HG02798 (cell line): ENCODE measurements at regions not wholly inside any gene's neighbourhood (a gene's known extent, or its start where the extent isn't known, plus 50 kb on each side); places are given as distances from the start of the nearest gene placed in this dataset.
A peak's percentile ranks its signal among the peaks of the same experiment; 100 is the strongest.

Experiments
- ATAC-seq: cut with Tn5 transposase; IDR thresholded peaks from one replicate; pipeline ENCODE4 v1.9.1; 2021; ENCODE audit warnings: mild to moderate bottlenecking; ENCODE audit not compliant: unreplicated experiment, poor library complexity

GRCh38 chr16:85989863-85990643, 91.1 kb downstream of the IRF8 start:
- no peak for ATAC-seq

GRCh38 chr16:85990861-85991301, 91.9 kb downstream of the IRF8 start:
- ATAC-seq = no peak

GRCh38 chr16:85991425-85991824, 92.5 kb downstream of the IRF8 start:
- no peak for ATAC-seq

- ATAC-seq = no peak
Observed at GRCh38 chr16:85991856-85992255, 92.9 kb downstream of the IRF8 start.

GRCh38 chr16:85992359-85992758, 93.4 kb downstream of the IRF8 start:
- no peak for ATAC-seq

GRCh38 chr16:85992779-85993178, 93.8 kb downstream of the IRF8 start:
- no peak for ATAC-seq

- no peak for ATAC-seq
Observed at GRCh38 chr16:85994492-85995490, 95.8 kb downstream of the IRF8 start.

GRCh38 chr16:85995541-85996423, 96.8 kb downstream of the IRF8 start:
- ATAC-seq = no peak

GRCh38 chr16:85996843-85997242, 97.9 kb downstream of the IRF8 start:
- no peak for ATAC-seq

- no peak for ATAC-seq
Observed at GRCh38 chr16:85998171-85998867, 99.4 kb downstream of the IRF8 start.

GRCh38 chr16:85998868-85999729, 100.1 kb downstream of the IRF8 start:
- ATAC-seq = no peak

GRCh38 chr16:85999778-86000177, 100.8 kb downstream of the IRF8 start:
- ATAC-seq = no peak

- peak; percentile 77 for ATAC-seq
Observed at GRCh38 chr16:86002178-86002900, 103.4 kb downstream of the IRF8 start.

- no peak for ATAC-seq
Observed at GRCh38 chr16:86007524-86007923, 108.6 kb downstream of the IRF8 start.

GRCh38 chr16:86010680-86011141, 111.7 kb downstream of the IRF8 start:
- no peak for ATAC-seq

GRCh38 chr16:86011532-86011931, 112.6 kb downstream of the IRF8 start:
- no peak for ATAC-seq

- no peak for ATAC-seq
Observed at GRCh38 chr16:86012221-86012620, 113.3 kb downstream of the IRF8 start.

GRCh38 chr16:86013867-86014266, 114.9 kb downstream of the IRF8 start:
- no peak for ATAC-seq
